Fibroblast of villous mesenchyme (primary cell): ENCODE measurements at regions not wholly inside any gene's neighbourhood (a gene's known extent, or its start where the extent isn't known, plus 50 kb on each side); places are given as distances from the start of the nearest gene placed in this dataset.

Experiments
- DNase-seq: peaks from one replicate; pipeline ENCODE4 v3.0.0-alpha.2; 2010; ENCODE audit warnings: low read depth
- H3K4me3 ChIP-seq: 2 replicates; pipeline ENCODE4 v1.5.1; 2011; ENCODE audit warnings: low read depth, mild to moderate bottlenecking, low read length
- TF ChIP-seq, protein P1 (sequence below): IDR thresholded peaks from 2 replicates; pipeline ENCODE4 v1.5.1; 2012; ENCODE audit warnings: low read depth, mild to moderate bottlenecking, low read length; ENCODE audit not compliant: insufficient read depth

GRCh38 chr5:169494383-169494935, 89.1 kb upstream of the SPDL1 start:
- H3K4me3 ChIP-seq: no peak overlapping the region
- TF ChIP-seq, protein P1, sequence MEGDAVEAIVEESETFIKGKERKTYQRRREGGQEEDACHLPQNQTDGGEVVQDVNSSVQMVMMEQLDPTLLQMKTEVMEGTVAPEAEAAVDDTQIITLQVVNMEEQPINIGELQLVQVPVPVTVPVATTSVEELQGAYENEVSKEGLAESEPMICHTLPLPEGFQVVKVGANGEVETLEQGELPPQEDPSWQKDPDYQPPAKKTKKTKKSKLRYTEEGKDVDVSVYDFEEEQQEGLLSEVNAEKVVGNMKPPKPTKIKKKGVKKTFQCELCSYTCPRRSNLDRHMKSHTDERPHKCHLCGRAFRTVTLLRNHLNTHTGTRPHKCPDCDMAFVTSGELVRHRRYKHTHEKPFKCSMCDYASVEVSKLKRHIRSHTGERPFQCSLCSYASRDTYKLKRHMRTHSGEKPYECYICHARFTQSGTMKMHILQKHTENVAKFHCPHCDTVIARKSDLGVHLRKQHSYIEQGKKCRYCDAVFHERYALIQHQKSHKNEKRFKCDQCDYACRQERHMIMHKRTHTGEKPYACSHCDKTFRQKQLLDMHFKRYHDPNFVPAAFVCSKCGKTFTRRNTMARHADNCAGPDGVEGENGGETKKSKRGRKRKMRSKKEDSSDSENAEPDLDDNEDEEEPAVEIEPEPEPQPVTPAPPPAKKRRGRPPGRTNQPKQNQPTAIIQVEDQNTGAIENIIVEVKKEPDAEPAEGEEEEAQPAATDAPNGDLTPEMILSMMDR: no peak
- no peak for DNase-seq

DNA sequence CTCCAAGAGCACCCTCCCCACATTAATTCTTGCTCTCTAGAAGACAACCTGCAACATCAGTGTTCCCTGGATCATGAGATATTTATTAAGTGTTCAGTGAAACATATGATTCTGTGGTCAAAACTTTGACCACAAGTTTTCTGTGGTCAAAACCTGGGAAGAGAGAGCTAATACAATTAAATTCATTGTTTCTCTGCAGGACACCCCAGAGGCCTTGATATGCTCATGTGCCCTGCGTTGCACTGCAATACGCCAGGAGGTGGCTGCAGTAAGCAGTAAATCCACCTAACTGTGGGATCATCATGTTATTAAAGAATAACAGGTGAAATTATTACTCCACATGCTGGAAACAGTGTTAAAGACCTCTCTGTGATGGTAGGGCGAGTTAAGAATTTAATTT, 109.3 kb upstream of the SPDL1 start:
- H3K4me3 ChIP-seq: no peak overlapping the region
- no peak for DNase-seq
- TF ChIP-seq, protein P1: no peak

DNA sequence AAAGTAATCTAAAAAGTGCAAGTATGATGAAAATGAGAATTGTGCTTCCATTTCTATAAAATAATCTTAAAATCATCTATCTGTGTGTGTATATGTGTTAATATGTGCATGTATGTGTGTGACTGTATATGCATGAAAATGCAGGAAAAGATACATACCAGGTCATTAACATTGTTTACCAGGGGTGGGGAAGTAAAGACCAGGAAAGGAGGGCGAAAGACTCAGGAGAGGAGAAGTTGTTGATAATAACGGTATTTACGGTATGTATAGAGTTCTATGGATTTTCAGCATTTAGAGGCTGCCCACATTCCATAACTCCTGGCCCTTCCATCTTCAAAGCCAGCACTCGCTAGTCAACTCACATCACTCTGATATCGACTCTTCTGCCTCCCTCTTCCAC, 111.0 kb upstream of the SPDL1 start:
- TF ChIP-seq, protein P1: no peak
- H3K4me3 ChIP-seq: no peak overlapping the region
- DNase-seq: no peak

GRCh38 chr5:169471021-169471420, 112.6 kb upstream of the SPDL1 start:
- H3K4me3 ChIP-seq: no peak overlapping the region
- no peak for DNase-seq
- TF ChIP-seq, protein P1: no peak

GRCh38 chr5:169467041-169467771, 116.4 kb upstream of the SPDL1 start:
- H3K4me3 ChIP-seq: no peak overlapping the region
- no peak for DNase-seq
- TF ChIP-seq, protein P1: no peak

DNA sequence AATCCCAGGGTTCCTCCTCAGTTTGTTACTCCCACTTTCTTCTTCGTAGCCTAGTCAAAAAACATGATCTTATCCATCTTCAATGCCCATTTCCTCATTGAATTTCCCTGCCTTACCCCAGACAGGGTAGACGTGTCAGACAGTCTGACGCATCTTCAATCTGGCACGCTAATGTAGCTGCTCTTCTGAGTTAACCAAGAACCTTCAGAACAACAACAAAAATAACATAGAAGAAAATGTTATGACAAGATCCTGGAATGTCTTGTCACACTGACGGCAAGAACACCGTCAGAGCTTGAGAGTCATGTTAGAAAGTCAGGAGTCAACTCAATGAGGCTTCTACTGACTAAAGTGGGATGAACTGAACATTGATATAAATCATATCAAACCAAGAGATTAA, 122.7 kb upstream of the SPDL1 start:
- no peak overlapping the region for H3K4me3 ChIP-seq
- DNase-seq: no peak
- TF ChIP-seq, protein P1: no peak

GRCh38 chr5:169460123-169460522, 123.5 kb upstream of the SPDL1 start:
- H3K4me3 ChIP-seq: no peak overlapping the region
- DNase-seq: no peak
- TF ChIP-seq, protein P1: no peak
